Tibial artery (tissue), 4 donors: ENCODE measurements at regions not wholly inside any gene's neighbourhood (a gene's known extent, or its start where the extent isn't known, plus 50 kb on each side); places are given as distances from the start of the nearest gene placed in this dataset.

ENCODE experiments used
- DNase-seq, 2 donors: peaks; one replicate each; pipeline ENCODE4 v3.0.0-alpha.2; 2019
- H3K27ac ChIP-seq, 2 donors: fragments of 200-600 bp; sonication (generic) in 1 of 2; 1 replicate in 1 of 2; 2 replicates in 1 of 2; pipeline ENCODE4 v1.5.1; 2018 to 2019; ENCODE audit warnings: mild to moderate bottlenecking in 1 of 2
- H3K27me3 ChIP-seq, 2 donors: fragments of 200-600 bp; sonication (generic) in 1 of 2; one replicate each; pipeline versions ENCODE4 v1.5.1 to v1.6.0; 2016 to 2019
- H3K36me3 ChIP-seq, 3 donors: fragments of 200-600 bp; sonication (generic) in 2 of 3; one replicate each; pipeline ENCODE4 v1.5.1; 2016 to 2019; ENCODE audit warnings: mild to moderate bottlenecking in 2 of 3
- H3K4me1 ChIP-seq, 4 donors: fragments of 200-600 bp; sonication (generic) in 2 of 4; 1 replicate in 3 of 4; 2 replicates in 1 of 4; pipeline ENCODE4 v1.5.1; 2016 to 2019
- H3K4me3 ChIP-seq, 2 donors: fragments of 200-600 bp; sonication (generic) in 1 of 2; 1 replicate in 1 of 2; 2 replicates in 1 of 2; pipeline ENCODE4 v1.5.1; 2018 to 2019; ENCODE audit warnings: mild to moderate bottlenecking in 2 of 2
- H3K9me3 ChIP-seq, 3 donors: fragments of 200-600 bp; sonication (generic) in 1 of 3; one replicate each; pipeline ENCODE4 v1.5.1; 2016 to 2019
- CTCF ChIP-seq, 2 experiments: fragments of 200-600 bp in 1 of 2; fragments of 450-650 bp in 1 of 2; IDR thresholded peaks; one replicate each; pipeline ENCODE4 v1.5.1; 2017 to 2019; ENCODE audit warnings: antibody characterized with exemption in 2 of 2, mild to moderate bottlenecking in 1 of 2, moderate library complexity in 1 of 2
- intact Hi-C: fragments of 100-400 bp; cut with DNase I; formaldehyde crosslinking; loops from one replicate; pipeline ENCODE4 v1.15.0; 2023; ENCODE audit warnings: low total_unique reads

GRCh38 chr12:69097619-69098368, 141.6 kb upstream of the CPSF6 start:
- no peak overlapping the region for H3K4me3 ChIP-seq
- no peaks in the 10 kb centered on the region for H3K9me3 ChIP-seq
- H3K36me3 ChIP-seq = no peaks in the 10 kb centered on the region
- H3K27me3 ChIP-seq = no peaks in the 10 kb centered on the region
- intact Hi-C loops = no loop called here
- no peak for DNase-seq
- H3K4me1 ChIP-seq = peaks cover 0 to 4% (median 0%) of the 10 kb centered on the region in 4 donors
- no peak for TF ChIP-seq CTCF (IDR thresholded peaks at IDR 0.05)
- H3K27ac ChIP-seq = no peak overlapping the region

GRCh38 chr12:69099201-69099837, 140.1 kb upstream of the CPSF6 start:
- no peaks in the 10 kb centered on the region for H3K27me3 ChIP-seq
- no peak overlapping the region for H3K4me3 ChIP-seq
- peaks cover 0 to 4% (median 0%) of the 10 kb centered on the region in 4 donors for H3K4me1 ChIP-seq
- no peaks in the 10 kb centered on the region for H3K9me3 ChIP-seq
- H3K36me3 ChIP-seq = no peaks in the 10 kb centered on the region
- no peak overlapping the region for H3K27ac ChIP-seq
- intact Hi-C loops = no loop called here
- DNase-seq = no peak
- no peak for TF ChIP-seq CTCF (IDR thresholded peaks at IDR 0.05)

- intact Hi-C loops = no loop called here
- Histone ChIP-seq H3K9me3 (no peaks in the 10 kb centered on the region), H3K36me3 (no peaks in the 10 kb centered on the region), H3K27ac (no peak overlapping the region), H3K4me3 (no peak overlapping the region), H3K27me3 (no peaks in the 10 kb centered on the region), H3K4me1 (peaks cover 0 to 4% (median 0%) of the 10 kb centered on the region in 4 donors)
- TF ChIP-seq CTCF (IDR thresholded peaks at IDR 0.05) = no peak
- DNase-seq = no peak
Observed at GRCh38 chr12:69101505-69101904, 137.9 kb upstream of the CPSF6 start.

GRCh38 chr12:69102856-69103255, 136.5 kb upstream of the CPSF6 start:
- peaks cover 0 to 10% (median 4%) of the 10 kb centered on the region in 4 donors for H3K4me1 ChIP-seq
- H3K27ac ChIP-seq = no peak overlapping the region
- no peaks in the 10 kb centered on the region for H3K9me3 ChIP-seq
- DNase-seq = peak in 1 of 2 donors; percentile 29
- no peaks in the 10 kb centered on the region for H3K27me3 ChIP-seq
- H3K4me3 ChIP-seq = no peak overlapping the region
- TF ChIP-seq CTCF (IDR thresholded peaks at IDR 0.05) = no peak
- intact Hi-C loops = no loop called here
- H3K36me3 ChIP-seq = no peaks in the 10 kb centered on the region

DNA sequence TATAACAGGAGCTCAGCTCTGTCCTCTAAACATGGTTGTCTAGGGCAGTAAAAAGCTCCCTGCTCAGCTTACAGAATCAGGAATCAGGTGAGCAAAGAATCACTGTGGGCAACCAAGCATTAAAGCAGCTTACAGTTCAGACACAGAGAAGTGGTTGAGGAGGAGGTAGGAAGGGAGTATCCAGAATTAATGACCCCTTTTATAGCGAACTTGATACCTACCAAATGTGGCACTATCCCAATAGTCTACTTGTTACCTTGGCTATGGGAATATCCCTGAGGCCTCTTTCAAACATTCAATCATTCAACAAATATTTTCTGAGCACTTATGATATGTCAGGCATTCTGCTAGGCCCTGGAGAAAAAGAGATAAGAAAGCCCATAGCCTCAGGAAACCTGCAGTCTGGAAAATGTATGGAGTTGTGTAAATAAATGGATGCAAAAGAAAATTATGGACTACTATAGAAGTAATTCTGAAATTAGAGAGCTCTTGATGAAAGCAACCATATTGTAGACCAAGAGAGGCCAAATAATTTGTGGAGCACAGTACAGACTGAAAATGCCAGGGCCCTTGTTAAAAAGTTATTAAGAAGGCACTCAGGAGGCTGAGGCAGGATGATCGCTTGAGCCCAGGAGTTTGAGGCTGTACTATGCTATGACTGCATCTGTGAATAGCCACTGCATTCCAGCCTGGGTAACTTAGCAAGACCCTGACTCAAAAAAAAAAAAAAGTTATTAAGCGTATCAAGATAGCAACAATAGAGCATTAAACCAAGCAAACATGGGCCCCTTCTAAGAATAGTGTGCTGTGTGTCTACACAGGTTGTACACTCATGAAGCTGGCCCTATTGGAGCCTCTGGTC, 134.0 kb upstream of the CPSF6 start:
- no peak overlapping the region for H3K27ac ChIP-seq
- no peaks in the 10 kb centered on the region for H3K27me3 ChIP-seq
- peaks cover 0 to 21% (median 11%) of the 10 kb centered on the region in 4 donors for H3K4me1 ChIP-seq
- H3K4me3 ChIP-seq = no peak overlapping the region
- no peaks in the 10 kb centered on the region for H3K9me3 ChIP-seq
- no peak for DNase-seq
- no peak for TF ChIP-seq CTCF (IDR thresholded peaks at IDR 0.05)
- no peaks in the 10 kb centered on the region for H3K36me3 ChIP-seq
- intact Hi-C loops = no loop called here
